8988T (cell line): ENCODE measurements at regions not wholly inside any gene's neighbourhood (a gene's known extent, or its start where the extent isn't known, plus 50 kb on each side); places are given as distances from the start of the nearest gene placed in this dataset.

Experiments used
- DNase-seq: peaks from one replicate; pipeline ENCODE4 v3.0.0; 2011

- no peak for DNase-seq
These were observed 67.1 kb upstream of the PREP start for GRCh38 chr6:105469946-105470345.

GRCh38 chr6:105468850-105469249, 66.0 kb upstream of the PREP start:
- no peak for DNase-seq

- no peak for DNase-seq
These were observed 58.0 kb upstream of the PREP start for GRCh38 chr6:105460860-105461259.

GRCh38 chr6:105459864-105460263, 57.0 kb upstream of the PREP start:
- no peak for DNase-seq

GRCh38 chr6:105459049-105459448, 56.2 kb upstream of the PREP start:
- DNase-seq = no peak

DNA sequence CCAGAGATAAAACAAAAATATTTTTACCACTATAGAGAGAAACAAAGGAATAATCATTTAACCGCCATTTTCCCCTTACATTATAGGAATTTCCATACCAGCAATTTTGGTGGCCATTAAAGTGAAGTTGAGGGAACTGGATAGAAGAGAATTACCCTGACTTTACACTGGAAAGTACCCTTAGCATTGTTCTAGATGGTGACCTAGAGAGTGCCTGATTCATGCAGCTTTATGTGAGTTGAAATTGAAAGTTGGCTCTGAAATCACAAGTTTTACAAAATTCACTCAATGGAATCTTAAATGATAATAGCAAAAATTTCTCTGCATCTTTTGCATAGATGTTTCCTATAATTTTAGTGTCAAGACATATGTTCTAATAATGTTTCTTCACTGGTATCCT, 55.7 kb upstream of the PREP start:
- no peak for DNase-seq

DNA sequence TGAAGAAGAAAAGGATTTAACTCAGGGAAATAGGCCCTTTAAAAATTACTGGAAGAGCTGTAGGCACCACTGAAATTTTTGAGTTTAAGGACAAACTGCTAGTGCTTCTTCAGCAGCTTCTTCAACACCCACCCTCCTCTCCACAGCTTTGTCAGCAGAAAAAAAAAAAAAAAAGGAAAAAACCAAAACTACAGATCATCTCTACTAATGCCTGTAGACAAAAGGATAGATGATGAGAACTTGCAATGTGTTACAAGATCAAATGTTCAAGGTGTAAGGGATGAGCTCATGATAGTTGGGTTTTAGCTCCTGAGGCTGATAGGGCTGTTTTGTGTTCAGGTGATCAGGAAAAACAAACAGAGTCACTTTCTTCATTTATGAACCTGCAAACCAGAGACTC, 55.2 kb upstream of the PREP start:
- DNase-seq = no peak

- DNase-seq = no peak
These were observed 51.1 kb upstream of the PREP start for GRCh38 chr6:105453968-105454367.

DNA sequence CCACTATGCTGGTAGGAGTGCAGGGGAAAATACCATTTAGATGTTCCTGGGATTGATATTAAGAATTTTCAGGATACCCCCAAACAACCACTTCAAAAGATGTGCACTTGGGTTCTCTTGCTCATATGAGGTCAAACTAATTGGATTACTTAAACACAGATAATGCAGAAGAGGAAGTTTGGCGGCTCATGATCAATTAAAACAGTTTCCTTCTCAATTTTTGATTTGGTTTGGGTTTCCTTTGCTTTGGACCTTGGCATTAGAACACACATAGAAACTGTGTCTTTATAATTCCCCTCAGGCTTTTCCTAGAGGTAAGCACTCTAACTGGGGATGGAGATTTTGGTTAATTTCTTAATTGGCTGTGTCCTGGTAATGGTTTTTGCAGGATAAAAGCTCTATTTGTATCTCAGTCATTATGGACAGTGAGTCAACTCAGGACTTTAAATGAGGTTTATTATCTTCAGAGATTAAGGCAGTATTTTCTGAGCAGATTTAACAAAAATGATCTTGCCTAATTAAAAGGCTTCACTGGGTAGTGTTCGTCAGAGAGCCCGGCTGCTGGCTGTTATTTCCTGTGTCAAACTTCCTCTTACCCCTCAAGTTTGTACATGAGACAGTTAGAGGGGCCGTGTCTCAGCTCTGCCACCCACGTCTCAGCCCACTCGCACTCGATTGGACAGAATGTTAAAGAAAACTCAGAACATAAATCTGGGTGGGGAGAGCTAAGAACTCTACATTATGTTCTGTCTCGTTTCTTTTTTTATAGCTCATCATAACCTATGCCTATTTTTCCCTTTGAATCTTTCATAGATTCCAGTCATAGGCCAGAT, 50.3 kb upstream of the PREP start:
- DNase-seq = no peak
